Testis (tissue), 2 donors: ENCODE measurements at regions not wholly inside any gene's neighbourhood (a gene's known extent, or its start where the extent isn't known, plus 50 kb on each side); places are given as distances from the start of the nearest gene placed in this dataset.

Experiments
- DNase-seq: peaks from one replicate; pipeline ENCODE4 v3.0.0-alpha.2; 2019
- H3K27ac ChIP-seq, 2 donors: fragments of 200-600 bp; sonication (generic); one replicate each; pipeline ENCODE4 v1.5.1; 2019
- H3K27me3 ChIP-seq: fragments of 200-600 bp; sonication (generic); one replicate; pipeline ENCODE4 v1.5.1; 2019
- H3K36me3 ChIP-seq: fragments of 200-600 bp; sonication (generic); one replicate; pipeline ENCODE4 v1.5.1; 2017; ENCODE audit warnings: low read depth; ENCODE audit errors: missing control alignments
- H3K4me1 ChIP-seq: fragments of 200-600 bp; sonication (generic); one replicate; pipeline ENCODE4 v1.5.1; 2019
- H3K4me3 ChIP-seq, 2 donors: fragments of 200-600 bp; sonication (generic); one replicate each; pipeline ENCODE4 v1.5.1; 2017 to 2019
- H3K9me3 ChIP-seq: fragments of 200-600 bp; sonication (generic); one replicate; pipeline ENCODE4 v1.5.1; 2017
- POLR2A ChIP-seq: fragments of 450-650 bp; IDR thresholded peaks from one replicate; pipeline ENCODE4 v1.6.1; 2017; ENCODE audit warnings: antibody characterized with exemption, mild to moderate bottlenecking, moderate library complexity
- WGBS, 2 donors: methylation state at CpG; one replicate each; pipeline ENCODE4 v1.1.5; 2018; 5-methylcytosine and 5-hydroxymethylcytosine counted together
- intact Hi-C: fragments of 100-400 bp; cut with DNase I; formaldehyde crosslinking; loops from one replicate; pipeline ENCODE4 v1.15.1; 2023; ENCODE audit warnings: low total_unique reads
- TF ChIP-seq, protein P1 (sequence below), 3 experiments: fragments of 450-650 bp in 2 of 3; fragments of 200-600 bp in 1 of 3; sonication (generic) in 1 of 3; IDR thresholded peaks; one replicate each; pipeline ENCODE4 v1.5.1; 2016 to 2019; ENCODE audit warnings: antibody characterized with exemption in 3 of 3, mild to moderate bottlenecking in 2 of 3, moderate library complexity in 1 of 3

DNA sequence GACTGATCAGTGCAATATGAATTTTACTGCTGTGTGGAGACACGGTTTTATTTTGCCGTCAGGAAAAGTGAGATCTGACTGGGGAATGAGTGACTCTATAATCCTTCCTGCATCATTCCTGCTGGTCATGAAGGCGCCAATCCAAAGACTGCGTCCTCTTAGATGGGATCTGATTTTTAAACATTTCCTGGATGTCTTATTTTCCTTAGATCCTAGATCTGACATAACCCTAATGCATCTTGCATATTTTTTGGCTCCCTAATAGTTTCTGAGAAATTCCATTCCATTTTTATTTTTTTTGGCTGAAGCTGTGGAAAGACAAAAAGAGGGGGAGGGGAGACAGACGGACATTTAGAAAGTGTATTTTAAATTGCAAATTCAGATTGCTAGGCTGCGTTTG is 454.9 kb upstream of the FAT1 start:
- H3K27ac ChIP-seq = no peak overlapping the region
- 53 to 58% methylated on average over 6 of the region's 6 CpGs for WGBS, 2 donors
- no peak for DNase-seq
- H3K27me3 ChIP-seq = no peaks in the 10 kb centered on the region
- no peak for TF ChIP-seq POLR2A
- TF ChIP-seq, protein P1, sequence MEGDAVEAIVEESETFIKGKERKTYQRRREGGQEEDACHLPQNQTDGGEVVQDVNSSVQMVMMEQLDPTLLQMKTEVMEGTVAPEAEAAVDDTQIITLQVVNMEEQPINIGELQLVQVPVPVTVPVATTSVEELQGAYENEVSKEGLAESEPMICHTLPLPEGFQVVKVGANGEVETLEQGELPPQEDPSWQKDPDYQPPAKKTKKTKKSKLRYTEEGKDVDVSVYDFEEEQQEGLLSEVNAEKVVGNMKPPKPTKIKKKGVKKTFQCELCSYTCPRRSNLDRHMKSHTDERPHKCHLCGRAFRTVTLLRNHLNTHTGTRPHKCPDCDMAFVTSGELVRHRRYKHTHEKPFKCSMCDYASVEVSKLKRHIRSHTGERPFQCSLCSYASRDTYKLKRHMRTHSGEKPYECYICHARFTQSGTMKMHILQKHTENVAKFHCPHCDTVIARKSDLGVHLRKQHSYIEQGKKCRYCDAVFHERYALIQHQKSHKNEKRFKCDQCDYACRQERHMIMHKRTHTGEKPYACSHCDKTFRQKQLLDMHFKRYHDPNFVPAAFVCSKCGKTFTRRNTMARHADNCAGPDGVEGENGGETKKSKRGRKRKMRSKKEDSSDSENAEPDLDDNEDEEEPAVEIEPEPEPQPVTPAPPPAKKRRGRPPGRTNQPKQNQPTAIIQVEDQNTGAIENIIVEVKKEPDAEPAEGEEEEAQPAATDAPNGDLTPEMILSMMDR (IDR thresholded peaks at IDR 0.05) = no peak
- no peak overlapping the region for H3K4me3 ChIP-seq
- H3K36me3 ChIP-seq = no peaks in the 10 kb centered on the region
- H3K9me3 ChIP-seq = no peaks in the 10 kb centered on the region
- no peaks in the 10 kb centered on the region for H3K4me1 ChIP-seq
- intact Hi-C loops = no loop called here

DNA sequence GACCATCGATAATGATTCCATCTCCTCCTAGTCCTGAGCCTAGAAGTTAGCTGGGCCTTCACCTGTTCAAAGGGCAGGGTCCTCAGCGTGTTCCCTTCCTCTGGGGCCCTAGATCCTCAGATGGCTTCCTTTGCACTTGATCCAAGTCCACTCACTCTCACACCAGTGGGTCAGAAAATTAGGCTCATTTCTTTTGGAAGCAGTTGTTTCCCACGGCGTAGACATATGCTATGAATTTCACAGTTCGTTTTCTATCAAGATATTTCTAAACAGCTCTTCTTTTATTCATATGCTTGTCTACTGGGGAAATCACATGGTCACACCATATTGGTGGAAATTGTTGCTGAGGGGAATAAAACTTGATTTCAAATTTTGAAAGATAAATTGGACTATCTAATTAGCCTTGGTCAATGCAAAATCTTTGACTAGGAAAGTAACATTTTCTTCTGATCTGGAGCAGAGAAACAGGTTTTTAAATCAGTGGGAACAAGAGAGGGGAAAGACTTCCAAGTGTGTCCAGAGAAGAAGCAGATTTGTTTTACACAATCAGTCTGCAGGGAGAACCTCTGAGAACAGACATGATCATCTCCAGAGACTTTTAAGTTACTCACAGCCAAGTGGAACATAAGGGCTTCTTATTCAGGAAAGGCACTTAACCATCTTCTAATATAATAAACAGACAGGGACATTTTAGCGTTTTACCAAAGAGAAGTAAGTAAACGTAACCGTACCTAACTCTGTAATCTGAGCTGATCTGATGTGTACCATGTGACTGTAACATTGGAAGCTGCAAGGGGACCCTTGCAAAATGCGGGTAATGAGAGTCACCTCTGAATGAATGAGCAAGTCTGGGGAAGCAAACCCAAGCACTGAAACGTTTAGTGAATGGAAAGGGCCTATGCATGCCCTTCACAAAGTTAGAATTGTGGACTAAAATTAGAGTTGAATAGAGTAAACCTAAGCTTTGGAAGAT is 455.7 kb upstream of the FAT1 start:
- Histone ChIP-seq H3K9me3 (no peaks in the 10 kb centered on the region), H3K36me3 (no peaks in the 10 kb centered on the region), H3K27ac (no peak overlapping the region), H3K4me1 (no peaks in the 10 kb centered on the region), H3K27me3 (no peaks in the 10 kb centered on the region), H3K4me3 (no peak overlapping the region)
- DNase-seq = no peak
- intact Hi-C loops = no loop called here
- TF ChIP-seq, protein P1 (IDR thresholded peaks at IDR 0.05) = no peak
- TF ChIP-seq POLR2A = no peak
- WGBS, 2 donors = 56 to 62% methylated on average over 10 of the region's 10 CpGs

DNA sequence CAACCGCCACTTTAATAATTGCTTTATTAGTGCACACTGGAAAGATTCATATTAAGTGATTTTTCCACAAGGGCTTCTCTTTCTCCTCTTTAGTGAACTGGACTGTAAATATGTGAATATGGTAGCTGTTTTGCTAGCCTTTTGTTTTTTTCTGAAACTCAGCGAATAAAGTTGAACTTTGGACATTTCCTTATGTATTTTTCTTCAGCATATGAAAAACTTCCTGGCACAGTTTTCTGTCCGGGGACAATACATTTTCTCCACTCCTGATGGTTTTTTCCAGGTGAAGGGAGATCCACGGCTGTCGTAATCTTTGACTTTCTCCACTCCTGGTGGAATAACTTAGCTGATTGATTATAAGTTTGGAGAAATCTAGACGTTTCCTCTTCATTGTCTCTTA is 457.4 kb upstream of the FAT1 start:
- no peak for DNase-seq
- TF ChIP-seq POLR2A = no peak
- TF ChIP-seq, protein P1 (IDR thresholded peaks at IDR 0.05) = no peak
- Histone ChIP-seq H3K27ac (no peak overlapping the region), H3K27me3 (no peaks in the 10 kb centered on the region), H3K4me3 (no peak overlapping the region), H3K36me3 (no peaks in the 10 kb centered on the region), H3K9me3 (no peaks in the 10 kb centered on the region), H3K4me1 (no peaks in the 10 kb centered on the region)
- 75 to 91% methylated on average over 6 of the region's 6 CpGs for WGBS, 2 donors
- intact Hi-C loops = no loop called here

DNA sequence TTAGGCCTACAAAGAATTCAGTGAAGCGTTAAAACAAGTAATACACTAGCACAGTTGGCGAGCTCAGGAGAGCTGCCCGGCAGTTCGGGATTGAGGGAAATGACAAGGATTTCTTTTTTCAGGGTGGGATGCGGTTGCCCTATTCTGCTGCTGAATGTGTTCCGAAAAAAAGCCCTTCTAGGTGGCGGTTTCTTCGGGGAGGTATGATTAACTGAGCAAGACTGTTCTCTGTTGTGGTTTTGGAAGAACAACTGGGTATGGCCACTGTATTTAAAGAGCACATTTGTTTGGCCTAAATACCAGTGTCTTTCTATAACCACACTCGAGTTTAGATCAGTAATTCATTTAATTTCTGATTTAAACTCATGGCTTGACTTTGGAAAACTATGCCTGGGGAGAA is 459.7 kb upstream of the FAT1 start:
- intact Hi-C loops = no loop called here
- 85 to 90% methylated on average over 9 of the region's 9 CpGs for WGBS, 2 donors

More for the DNA sequence above, 459.7 kb upstream of the FAT1 start:
- Histone ChIP-seq H3K4me1 (no peaks in the 10 kb centered on the region), H3K4me3 (no peak overlapping the region), H3K27me3 (no peaks in the 10 kb centered on the region), H3K27ac (no peak overlapping the region), H3K9me3 (no peaks in the 10 kb centered on the region), H3K36me3 (no peaks in the 10 kb centered on the region)
- no peak for DNase-seq
- TF ChIP-seq, protein P1 (IDR thresholded peaks at IDR 0.05) = no peak
- TF ChIP-seq POLR2A = no peak
